ENCODE measurements at regions not wholly inside any gene's neighbourhood (a gene's known extent, or its start where the extent isn't known, plus 50 kb on each side); places are given as distances from the start of the nearest gene placed in this dataset.

- TF ChIP-seq EZH2 (IDR thresholded peaks at IDR 0.05; ENCODE audit: insufficient read depth, poor library complexity, severe bottlenecking) = no peak
- TF ChIP-seq EZH2phosphoT487 (IDR thresholded peaks at IDR 0.05; ENCODE audit: insufficient read depth, low read depth) = no peak
Measured at GRCh38 chr11:45436118-45436517, 150.0 kb upstream of the SYT13 start.

Measured in GM23248 (cell line).